ENCODE measurements at regions not wholly inside any gene's neighbourhood (a gene's known extent, or its start where the extent isn't known, plus 50 kb on each side); places are given as distances from the start of the nearest gene placed in this dataset.

DNA sequence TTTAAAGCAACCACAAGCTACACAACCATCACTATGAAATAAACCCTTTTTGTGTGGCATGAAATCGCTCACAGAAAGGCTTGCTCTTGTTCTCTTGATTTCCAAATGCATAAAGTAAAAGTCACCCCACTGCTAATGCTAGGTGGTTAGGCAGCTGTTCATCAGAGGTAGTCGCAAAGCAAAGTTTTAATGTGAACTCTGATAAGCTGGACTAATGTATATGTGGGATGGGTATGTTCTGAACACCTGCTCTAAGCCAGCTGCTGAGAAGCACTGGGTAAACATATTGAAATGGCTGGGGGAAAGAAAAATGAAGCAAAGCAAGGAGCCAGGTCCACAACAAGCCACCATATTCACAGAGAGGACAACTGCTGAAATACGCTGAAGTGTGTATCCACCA lies 142.3 kb downstream of the KLF12 start:
- intact Hi-C loops (cut with DNase I), result no loop called here
- H3K27ac ChIP-seq, result no peak overlapping the region

DNA sequence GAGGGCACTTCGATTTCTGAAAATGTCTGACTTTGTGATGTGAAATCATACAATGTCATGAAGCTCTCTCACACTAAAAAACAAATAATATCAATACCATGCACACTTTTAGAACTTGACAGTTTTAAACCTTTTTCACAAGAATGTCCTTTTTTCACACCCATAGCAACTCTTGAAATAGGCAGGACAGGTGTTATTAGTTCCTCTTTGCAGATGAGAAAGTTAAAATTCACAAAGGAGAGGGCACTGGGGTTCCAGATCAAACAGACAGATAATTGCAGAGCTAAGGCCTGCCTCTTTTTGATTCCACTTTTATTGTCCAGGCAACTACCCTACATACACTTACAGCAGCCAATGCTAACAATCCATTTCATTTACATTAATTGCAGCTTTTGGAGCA lies 142.8 kb downstream of the KLF12 start:
- Histone ChIP-seq H3K36me3 (no peaks in the 10 kb centered on the region), H3K27ac (no peak overlapping the region), H3K9me3 (no peaks in the 10 kb centered on the region), H3K27me3 (no peaks in the 10 kb centered on the region), H3K4me1 (no peaks in the 10 kb centered on the region), H3K4me3 (no peak overlapping the region)
- intact Hi-C loops (cut with DNase I), result no loop called here
- ATAC-seq, result no peak
- TF ChIP-seq, protein P1, sequence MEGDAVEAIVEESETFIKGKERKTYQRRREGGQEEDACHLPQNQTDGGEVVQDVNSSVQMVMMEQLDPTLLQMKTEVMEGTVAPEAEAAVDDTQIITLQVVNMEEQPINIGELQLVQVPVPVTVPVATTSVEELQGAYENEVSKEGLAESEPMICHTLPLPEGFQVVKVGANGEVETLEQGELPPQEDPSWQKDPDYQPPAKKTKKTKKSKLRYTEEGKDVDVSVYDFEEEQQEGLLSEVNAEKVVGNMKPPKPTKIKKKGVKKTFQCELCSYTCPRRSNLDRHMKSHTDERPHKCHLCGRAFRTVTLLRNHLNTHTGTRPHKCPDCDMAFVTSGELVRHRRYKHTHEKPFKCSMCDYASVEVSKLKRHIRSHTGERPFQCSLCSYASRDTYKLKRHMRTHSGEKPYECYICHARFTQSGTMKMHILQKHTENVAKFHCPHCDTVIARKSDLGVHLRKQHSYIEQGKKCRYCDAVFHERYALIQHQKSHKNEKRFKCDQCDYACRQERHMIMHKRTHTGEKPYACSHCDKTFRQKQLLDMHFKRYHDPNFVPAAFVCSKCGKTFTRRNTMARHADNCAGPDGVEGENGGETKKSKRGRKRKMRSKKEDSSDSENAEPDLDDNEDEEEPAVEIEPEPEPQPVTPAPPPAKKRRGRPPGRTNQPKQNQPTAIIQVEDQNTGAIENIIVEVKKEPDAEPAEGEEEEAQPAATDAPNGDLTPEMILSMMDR (IDR thresholded peaks at IDR 0.05), result no peak
- no peak for DNase-seq

More for the DNA sequence above, 142.3 kb downstream of the KLF12 start:
- ATAC-seq (no peak), DNase-seq (no peak)
- Histone ChIP-seq H3K9me3 (no peaks in the 10 kb centered on the region), H3K4me1 (no peaks in the 10 kb centered on the region), H3K4me3 (no peak overlapping the region), H3K36me3 (no peaks in the 10 kb centered on the region), H3K27me3 (no peaks in the 10 kb centered on the region)
- TF ChIP-seq, protein P1 (IDR thresholded peaks at IDR 0.05), result no peak

DNA sequence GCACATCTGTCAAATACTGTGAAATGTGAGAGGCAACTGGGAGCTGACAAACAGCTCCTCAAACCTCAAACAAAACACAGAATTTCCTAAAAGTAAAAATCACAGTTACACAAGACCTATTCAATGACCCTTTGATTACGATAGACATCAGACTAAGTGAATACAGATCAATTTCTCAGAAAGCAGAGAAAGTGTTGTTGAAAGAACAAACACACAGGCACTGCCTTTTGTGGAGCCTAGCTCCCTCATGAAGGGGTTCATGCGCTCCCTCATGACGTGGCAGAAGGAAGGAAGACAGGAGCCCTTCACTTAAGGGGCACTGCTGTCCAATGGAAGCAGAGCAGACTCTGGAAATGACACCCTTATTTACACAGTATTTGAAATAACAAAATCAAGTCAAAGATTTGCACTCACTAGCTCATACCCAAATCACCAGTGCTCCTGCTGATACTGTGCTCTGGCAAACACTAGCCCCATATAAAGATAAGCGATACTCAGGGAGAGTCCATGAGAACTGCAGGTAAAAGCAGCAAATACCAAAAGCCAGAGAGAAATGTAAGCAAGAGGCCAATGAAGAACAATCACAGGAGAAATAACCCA lies 144.9 kb downstream of the KLF12 start:
- ATAC-seq (peak; percentile 35), DNase-seq (no peak)
- no peaks in the 10 kb centered on the region for H3K36me3 ChIP-seq
- no peaks in the 10 kb centered on the region for H3K9me3 ChIP-seq
- no peak overlapping the region for H3K4me3 ChIP-seq
- H3K27me3 ChIP-seq, result no peaks in the 10 kb centered on the region
- intact Hi-C loops (cut with DNase I), result no loop called here
- no peaks in the 10 kb centered on the region for H3K4me1 ChIP-seq
- TF ChIP-seq, protein P1 (IDR thresholded peaks at IDR 0.05), result no peak
- H3K27ac ChIP-seq, result no peak overlapping the region

DNA sequence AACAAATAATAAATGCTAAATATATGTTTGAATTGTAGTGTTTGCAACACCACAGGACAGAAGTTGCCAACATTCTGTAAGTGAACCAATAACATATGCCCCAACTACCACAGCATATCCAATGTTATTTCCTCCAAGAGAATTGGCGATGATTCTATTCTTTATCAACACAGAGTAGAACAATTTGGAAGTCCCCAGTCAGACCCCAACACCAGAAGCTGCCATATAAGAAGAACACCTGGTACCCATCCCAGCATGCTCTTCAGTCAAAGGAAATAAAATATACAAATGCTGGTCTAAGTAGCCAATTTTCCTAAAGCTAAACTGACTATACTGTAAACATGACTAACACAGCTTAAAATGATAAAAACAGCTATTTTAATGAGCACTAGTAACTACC lies 145.7 kb downstream of the KLF12 start:
- H3K9me3 ChIP-seq, result no peaks in the 10 kb centered on the region
- H3K4me1 ChIP-seq, result no peaks in the 10 kb centered on the region
- H3K27ac ChIP-seq, result no peak overlapping the region
- no peak for DNase-seq
- no peak overlapping the region for H3K4me3 ChIP-seq
- intact Hi-C loops (cut with DNase I), result no loop called here
- no peaks in the 10 kb centered on the region for H3K27me3 ChIP-seq
- no peaks in the 10 kb centered on the region for H3K36me3 ChIP-seq
- TF ChIP-seq, protein P1 (IDR thresholded peaks at IDR 0.05), result no peak
- ATAC-seq, result no peak

DNA sequence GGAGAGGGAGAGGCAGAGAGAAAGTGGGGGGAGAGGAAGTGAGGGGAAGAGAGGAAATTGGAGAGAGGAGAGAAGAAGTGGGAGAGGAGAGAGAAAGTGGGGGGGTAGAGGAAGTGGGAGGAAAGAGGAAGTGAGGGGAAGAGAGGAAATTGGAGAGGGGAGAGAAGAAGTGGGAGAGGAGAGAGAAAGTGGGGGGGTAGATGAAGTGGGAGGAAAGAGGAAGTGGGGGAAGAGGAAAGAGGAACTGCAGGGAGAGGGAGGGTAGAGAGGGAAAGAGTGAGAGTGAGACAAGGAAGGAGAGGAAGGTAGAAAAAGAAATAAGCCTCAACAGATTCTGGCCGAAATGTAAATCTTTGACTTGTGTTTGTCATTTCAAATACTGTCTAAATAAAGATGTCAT lies 146.6 kb downstream of the KLF12 start:
- no peaks in the 10 kb centered on the region for H3K36me3 ChIP-seq
- no peak overlapping the region for H3K27ac ChIP-seq
- no peak for DNase-seq
- H3K9me3 ChIP-seq, result no peaks in the 10 kb centered on the region
- TF ChIP-seq, protein P1 (IDR thresholded peaks at IDR 0.05), result no peak
- no peaks in the 10 kb centered on the region for H3K27me3 ChIP-seq
- no peak overlapping the region for H3K4me3 ChIP-seq
- intact Hi-C loops (cut with DNase I), result no loop called here
- no peaks in the 10 kb centered on the region for H3K4me1 ChIP-seq
- ATAC-seq, result no peak

DNA sequence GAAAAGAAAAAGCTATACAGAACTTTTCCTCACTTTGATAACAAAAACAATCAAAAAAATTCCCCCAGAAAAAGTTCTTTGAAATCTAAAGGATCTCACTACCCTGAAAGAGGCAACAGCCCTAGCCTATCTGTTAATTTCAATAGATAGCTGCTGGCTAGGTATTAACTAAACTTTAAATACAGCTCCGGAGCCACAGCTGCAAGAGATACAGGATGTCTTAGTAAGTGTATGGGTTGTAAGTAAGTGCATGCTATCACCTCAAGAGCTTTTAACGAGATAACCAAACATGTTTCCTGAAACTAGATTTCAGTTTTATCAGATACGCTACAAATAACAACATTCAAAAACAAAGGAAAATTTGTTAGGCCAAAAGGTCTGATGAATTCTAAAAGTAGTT lies 148.4 kb downstream of the KLF12 start:
- TF ChIP-seq, protein P1 (IDR thresholded peaks at IDR 0.05), result no peak
- DNase-seq (no peak), ATAC-seq (no peak)
- Histone ChIP-seq H3K9me3 (no peaks in the 10 kb centered on the region), H3K27ac (no peak overlapping the region), H3K27me3 (no peaks in the 10 kb centered on the region), H3K4me3 (no peak overlapping the region), H3K4me1 (no peaks in the 10 kb centered on the region), H3K36me3 (no peaks in the 10 kb centered on the region)
- intact Hi-C loops (cut with DNase I), result no loop called here

All from upper lobe of right lung (tissue), 1 donor.